OCI-LY3 (cell line): ENCODE measurements at regions not wholly inside any gene's neighbourhood (a gene's known extent, or its start where the extent isn't known, plus 50 kb on each side); places are given as distances from the start of the nearest gene placed in this dataset.
"Not testable (repeated sequence)": the region's sequence is repeated elsewhere in the genome, so short reads cannot be mapped to it uniquely, and the experiment has no call there.

ENCODE experiments used
- H2AFZ ChIP-seq: fragments of 200-600, 300-600 bp; shearing (Covaris generic); 2 replicates; pipeline ENCODE4 v1.6.0; 2014; ENCODE audit warnings: antibody characterized with exemption, low read depth, low read length
- H3K27ac ChIP-seq: fragments of 200-600, 300-600 bp; sonication (generic); 2 replicates; pipeline ENCODE4 v1.5.1; 2014; ENCODE audit warnings: mild to moderate bottlenecking, low read length, moderate library complexity, mixed read lengths
- H3K27me3 ChIP-seq: fragments of 200-600, 300-600 bp; sonication (generic); 2 replicates; pipeline ENCODE4 v1.6.1; 2014; ENCODE audit warnings: low read depth, low read length, mixed read lengths
- H3K36me3 ChIP-seq: fragments of 200-600, 300-600 bp; sonication (generic); replicated peaks from 2 replicates; pipeline ENCODE3; 2014; ENCODE audit warnings: low read depth, low read length, mixed read lengths
- H3K4me1 ChIP-seq: fragments of 300-600, 200-600 bp; sonication (generic); 2 replicates; pipeline ENCODE4 v1.6.1; 2014; ENCODE audit warnings: low read length, mixed read lengths
- H3K4me2 ChIP-seq: fragments of 200-600, 300-600 bp; sonication (generic); 2 replicates; pipeline ENCODE4 v1.6.1; 2014; ENCODE audit warnings: low read length, mixed read lengths
- H3K4me3 ChIP-seq: fragments of 300-600, 200-600 bp; sonication (generic); 2 replicates; pipeline ENCODE4 v1.5.1; 2014; ENCODE audit warnings: antibody characterized with exemption, mild to moderate bottlenecking, low read length, moderate library complexity
- H3K79me2 ChIP-seq: fragments of 300-600, 200-600 bp; shearing (Covaris generic); 2 replicates; pipeline ENCODE4 v1.6.1; 2014; ENCODE audit warnings: mild to moderate bottlenecking, low read length, mixed read lengths
- H3K9ac ChIP-seq: fragments of 300-600, 200-600 bp; shearing (Covaris generic); 2 replicates; pipeline ENCODE4 v1.6.0; 2014; ENCODE audit warnings: mild to moderate bottlenecking, low read length, moderate library complexity
- H3K9me3 ChIP-seq: fragments of 200-600, 300-600 bp; shearing (Covaris generic); 2 replicates; pipeline ENCODE4 v1.6.1; 2014; ENCODE audit warnings: low read length, mixed read lengths; ENCODE audit not compliant: insufficient read depth
- H4K20me1 ChIP-seq: fragments of 200-600, 300-600 bp; sonication (generic); 2 replicates; pipeline ENCODE4 v1.6.1; 2016; ENCODE audit warnings: low read length, mixed read lengths; ENCODE audit not compliant: insufficient read depth
- EZH2phosphoT487 ChIP-seq: fragments of 200-600 bp; shearing (Covaris generic); IDR thresholded peaks from 2 replicates; pipeline ENCODE4 v1.6.1; 2018; ENCODE audit warnings: antibody characterized with exemption, mixed run types, low read depth
- TF ChIP-seq, protein P1 (sequence below): fragments of 200-600, 300-600 bp; sonication (generic); IDR thresholded peaks from 2 replicates; pipeline ENCODE4 v1.5.1; 2014; ENCODE audit warnings: antibody characterized with exemption, low read length, low read depth

DNA sequence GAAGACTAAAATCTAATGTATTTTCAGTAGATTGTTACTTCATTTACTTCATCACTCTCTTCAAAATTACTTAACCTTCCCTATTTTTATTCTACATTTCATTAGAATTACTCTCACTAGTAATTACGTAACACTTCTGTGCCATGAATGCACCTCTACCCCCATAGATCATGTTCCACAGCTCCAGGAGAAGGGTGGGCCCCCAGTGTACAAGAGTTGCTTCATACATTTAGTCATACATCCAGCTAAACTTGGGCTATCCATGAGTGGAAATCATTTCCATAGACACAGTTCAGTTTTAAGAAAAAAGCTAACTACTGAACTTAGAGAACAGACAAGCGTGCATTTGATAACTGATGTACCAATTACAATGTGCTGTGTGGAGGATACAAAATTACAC lies 104.2 kb downstream of the HSFY1 start:
- no peak overlapping the region for H3K27ac ChIP-seq
- H3K4me1 ChIP-seq = no peaks in the 10 kb centered on the region
- no peak for TF ChIP-seq EZH2phosphoT487
- TF ChIP-seq, protein P1, sequence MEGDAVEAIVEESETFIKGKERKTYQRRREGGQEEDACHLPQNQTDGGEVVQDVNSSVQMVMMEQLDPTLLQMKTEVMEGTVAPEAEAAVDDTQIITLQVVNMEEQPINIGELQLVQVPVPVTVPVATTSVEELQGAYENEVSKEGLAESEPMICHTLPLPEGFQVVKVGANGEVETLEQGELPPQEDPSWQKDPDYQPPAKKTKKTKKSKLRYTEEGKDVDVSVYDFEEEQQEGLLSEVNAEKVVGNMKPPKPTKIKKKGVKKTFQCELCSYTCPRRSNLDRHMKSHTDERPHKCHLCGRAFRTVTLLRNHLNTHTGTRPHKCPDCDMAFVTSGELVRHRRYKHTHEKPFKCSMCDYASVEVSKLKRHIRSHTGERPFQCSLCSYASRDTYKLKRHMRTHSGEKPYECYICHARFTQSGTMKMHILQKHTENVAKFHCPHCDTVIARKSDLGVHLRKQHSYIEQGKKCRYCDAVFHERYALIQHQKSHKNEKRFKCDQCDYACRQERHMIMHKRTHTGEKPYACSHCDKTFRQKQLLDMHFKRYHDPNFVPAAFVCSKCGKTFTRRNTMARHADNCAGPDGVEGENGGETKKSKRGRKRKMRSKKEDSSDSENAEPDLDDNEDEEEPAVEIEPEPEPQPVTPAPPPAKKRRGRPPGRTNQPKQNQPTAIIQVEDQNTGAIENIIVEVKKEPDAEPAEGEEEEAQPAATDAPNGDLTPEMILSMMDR = no peak
- H4K20me1 ChIP-seq = no peaks in the 10 kb centered on the region
- no peaks in the 10 kb centered on the region for H3K27me3 ChIP-seq
- H3K9ac ChIP-seq = no peak overlapping the region
- H3K79me2 ChIP-seq = no peaks in the 10 kb centered on the region
- H2AFZ ChIP-seq = no peak overlapping the region
- H3K36me3 ChIP-seq = no peaks in the 10 kb centered on the region
- no peak overlapping the region for H3K4me3 ChIP-seq
- no peaks in the 10 kb centered on the region for H3K9me3 ChIP-seq
- no peak overlapping the region for H3K4me2 ChIP-seq

DNA sequence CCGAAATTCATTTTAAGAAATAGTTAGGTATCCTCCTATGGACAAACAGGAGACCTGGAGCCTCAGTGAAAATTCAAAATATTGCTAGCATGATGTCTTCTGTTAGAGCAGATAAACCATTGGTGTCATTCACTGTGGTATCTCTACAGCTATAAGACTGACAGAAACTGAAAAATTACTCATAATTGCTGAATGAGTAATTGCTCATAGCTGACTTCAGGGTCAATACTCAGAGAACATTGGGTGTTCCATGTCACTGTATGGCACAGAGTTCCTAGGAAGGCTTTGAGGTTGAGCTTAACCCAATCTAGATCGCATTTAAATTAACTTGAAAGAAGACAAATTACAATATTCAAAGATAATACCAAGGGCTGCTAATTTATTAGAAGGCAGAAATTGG lies 109.0 kb downstream of the HSFY2 start:
- Histone ChIP-seq H4K20me1 (no peaks in the 10 kb centered on the region), H3K4me2 (no peak overlapping the region), H2AFZ (no peak overlapping the region), H3K4me1 (no peaks in the 10 kb centered on the region), H3K27ac (no peak overlapping the region), H3K9me3 (no peaks in the 10 kb centered on the region), H3K27me3 (no peaks in the 10 kb centered on the region), H3K36me3 (no peaks in the 10 kb centered on the region), H3K9ac (no peak overlapping the region), H3K79me2 (no peaks in the 10 kb centered on the region), H3K4me3 (no peak overlapping the region)
- TF ChIP-seq, protein P1 = no peak
- TF ChIP-seq EZH2phosphoT487 = no peak

DNA sequence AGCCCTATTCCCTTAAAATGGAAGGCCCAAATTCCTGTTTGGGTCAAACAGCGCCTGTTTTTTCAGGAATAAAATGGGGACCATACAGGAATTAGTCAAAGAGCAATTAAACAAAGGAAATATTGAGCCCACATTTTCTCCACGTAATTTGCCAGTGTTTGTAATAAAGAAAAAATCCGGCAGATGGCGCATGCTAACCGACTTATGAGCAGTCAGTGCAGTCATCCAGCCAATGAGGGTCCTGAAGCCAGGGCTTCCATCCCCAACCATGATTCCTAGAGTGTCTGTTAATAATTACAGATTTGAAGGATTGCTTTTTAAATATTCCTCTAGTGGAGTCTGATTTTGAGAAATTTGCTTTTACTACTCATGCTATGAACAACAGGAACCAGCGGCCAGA lies 103.7 kb downstream of the HSFY2 start:
- no peaks in the 10 kb centered on the region for H3K9me3 ChIP-seq
- TF ChIP-seq EZH2phosphoT487 = no peak
- TF ChIP-seq, protein P1 = peak; percentile 68
- H3K4me2 ChIP-seq = no peak overlapping the region
- H2AFZ ChIP-seq = no peak overlapping the region
- H3K27ac ChIP-seq = no peak overlapping the region
- H4K20me1 ChIP-seq = no peaks in the 10 kb centered on the region
- no peaks in the 10 kb centered on the region for H3K36me3 ChIP-seq
- H3K27me3 ChIP-seq = peaks cover 12% of the 10 kb centered on the region; the same call in 1 of the 2 replicates
- H3K79me2 ChIP-seq = no peaks in the 10 kb centered on the region
- H3K4me1 ChIP-seq = peaks cover 2% of the 10 kb centered on the region; the same call in 1 of the 2 replicates
- H3K9ac ChIP-seq = no peak overlapping the region
- no peak overlapping the region for H3K4me3 ChIP-seq

DNA sequence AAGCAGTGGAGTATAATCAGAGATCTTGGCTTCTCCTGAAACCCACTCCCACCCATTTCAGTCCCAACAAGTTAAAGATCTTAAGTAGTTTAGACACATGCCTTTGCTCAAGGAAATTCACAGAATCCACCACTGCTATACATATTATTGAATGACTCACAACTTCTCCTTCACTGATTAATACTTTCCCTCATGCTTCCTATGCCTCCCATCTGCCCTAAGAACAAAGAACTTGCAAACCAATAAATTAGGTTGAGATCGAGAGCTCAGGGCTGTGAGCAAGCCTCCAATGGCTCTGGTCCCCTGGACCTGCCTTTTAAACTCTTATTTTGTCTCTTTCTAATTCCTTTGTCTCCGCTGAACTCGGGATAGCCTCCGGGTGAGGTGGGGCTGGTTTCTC lies 101.6 kb downstream of the HSFY2 start:
- H4K20me1 ChIP-seq = no peaks in the 10 kb centered on the region
- TF ChIP-seq, protein P1 = no peak
- TF ChIP-seq EZH2phosphoT487 = no peak
- no peak overlapping the region for H3K4me2 ChIP-seq
- peaks cover 17% of the 10 kb centered on the region; the same call in 1 of the 2 replicates for H3K27me3 ChIP-seq
- no peak overlapping the region for H2AFZ ChIP-seq
- no peak overlapping the region for H3K9ac ChIP-seq
- H3K4me3 ChIP-seq = no peak overlapping the region
- no peaks in the 10 kb centered on the region for H3K36me3 ChIP-seq
- no peak overlapping the region for H3K27ac ChIP-seq
- H3K9me3 ChIP-seq = no peaks in the 10 kb centered on the region
- H3K4me1 ChIP-seq = peaks cover 7% of the 10 kb centered on the region
- no peaks in the 10 kb centered on the region for H3K79me2 ChIP-seq

DNA sequence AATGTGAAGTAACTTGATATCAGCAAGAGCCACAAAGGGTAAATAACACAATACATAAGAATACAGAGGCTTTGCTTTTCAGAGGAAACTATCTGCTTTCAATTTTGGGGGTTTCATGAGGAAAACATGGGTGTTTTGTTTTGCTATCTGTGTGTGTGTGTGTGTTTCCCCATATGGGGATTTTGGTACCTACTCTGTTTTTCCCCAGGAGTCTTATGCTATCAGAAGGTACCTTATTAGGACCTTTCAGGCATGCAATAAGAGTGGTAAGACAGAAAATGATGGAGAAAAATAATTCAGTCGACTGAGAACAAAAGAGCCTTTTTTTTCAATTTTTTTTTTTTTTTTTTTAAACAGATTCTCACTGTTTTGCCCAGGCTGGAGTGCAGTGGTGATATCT lies 87.5 kb downstream of the HSFY2 start:
- not testable (repeated sequence) for H3K27me3 ChIP-seq, H2AFZ ChIP-seq, H4K20me1 ChIP-seq, H3K4me3 ChIP-seq, H3K9ac ChIP-seq, H3K4me2 ChIP-seq, H3K36me3 ChIP-seq, H3K9me3 ChIP-seq, H3K79me2 ChIP-seq, H3K4me1 ChIP-seq, H3K27ac ChIP-seq

DNA sequence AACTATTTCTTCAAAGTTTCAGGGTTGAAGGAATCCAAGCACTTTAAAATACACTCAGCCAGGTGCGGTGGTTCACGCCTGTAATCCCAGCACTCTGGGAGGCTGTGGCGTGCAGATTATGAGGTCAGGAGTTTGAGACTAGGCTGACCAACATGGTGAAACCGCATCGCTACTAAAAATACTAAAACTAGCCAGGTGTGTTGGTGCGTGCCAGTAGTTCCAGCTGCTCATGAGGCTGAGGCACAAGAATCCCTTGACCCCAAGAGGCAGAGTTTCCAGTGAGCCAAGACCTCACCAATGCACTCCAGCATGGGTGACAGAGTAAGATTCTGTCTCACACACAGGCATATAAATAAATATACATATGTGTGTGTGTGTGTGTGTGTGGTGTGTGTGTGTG lies 85.2 kb downstream of the HSFY2 start:
- not testable (repeated sequence) for H3K9me3 ChIP-seq, H3K36me3 ChIP-seq, H3K79me2 ChIP-seq

DNA sequence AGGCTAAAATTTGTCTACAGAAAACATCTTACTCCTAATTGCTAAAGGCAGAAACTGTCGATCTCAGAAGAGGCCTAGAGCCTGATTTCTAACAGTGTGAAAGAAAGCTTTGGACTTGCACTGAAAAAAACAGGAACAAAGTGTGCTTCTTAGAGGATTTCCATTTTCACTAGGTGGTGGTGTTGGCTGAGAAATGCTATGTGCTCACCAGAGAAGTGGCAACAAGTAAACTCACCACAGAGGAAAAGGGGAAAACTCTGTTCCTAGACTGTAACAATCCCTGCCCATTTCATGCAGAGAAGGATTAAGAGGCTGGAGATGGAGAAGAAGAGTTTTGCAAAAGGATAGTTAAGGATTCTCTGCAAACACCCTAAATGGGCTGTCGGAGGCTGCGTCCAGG lies 84.1 kb downstream of the HSFY2 start:
- H3K9me3 ChIP-seq, H3K79me2 ChIP-seq, H3K9ac ChIP-seq, H3K4me3 ChIP-seq, H3K4me1 ChIP-seq, H2AFZ ChIP-seq, H3K36me3 ChIP-seq, H3K4me2 ChIP-seq, H3K27ac ChIP-seq, H3K27me3 ChIP-seq, H4K20me1 ChIP-seq: not testable (repeated sequence)

More for the DNA sequence above, 85.2 kb downstream of the HSFY2 start:
- not testable (repeated sequence) for H3K4me1 ChIP-seq, H3K9ac ChIP-seq, H4K20me1 ChIP-seq, H3K4me3 ChIP-seq, H2AFZ ChIP-seq, H3K4me2 ChIP-seq, H3K27me3 ChIP-seq, H3K27ac ChIP-seq
